H1 (cell line): ENCODE measurements at regions not wholly inside any gene's neighbourhood (a gene's known extent, or its start where the extent isn't known, plus 50 kb on each side); places are given as distances from the start of the nearest gene placed in this dataset.

Experiments
- CTCF ChIA-PET: fragments of 300-600 bp; sonication (Branson Sonifier 250); formaldehyde crosslinking; loops from one replicate; lab custom pipeline; 2021; ENCODE audit not compliant: partially characterized antibody; lab: Charles Lee
- POLR2A ChIA-PET: fragments of 300-600 bp; sonication (Branson Sonifier 250); formaldehyde crosslinking; loops from one replicate; lab custom pipeline; 2021; ENCODE audit warnings: inconsistent platforms; ENCODE audit not compliant: partially characterized antibody; lab: Charles Lee
- DNase-seq, 2 experiments: peaks; one replicate each; pipeline versions ENCODE4 v3.0.0 to v3.0.0-alpha.2; 2010 to 2022; ENCODE audit warnings: low spot score in 2 of 2, low read depth in 1 of 2, mixed read lengths in 1 of 2
- FAIRE-seq: peaks from 2 replicates; lab custom pipeline; 2011; peaks lifted over from hg19 to GRCh38; lab: Jason Lieb, UNC
- H2AFZ ChIP-seq: 2 replicates; pipeline ENCODE4 v1.8.1; 2012; ENCODE audit warnings: low read length, inconsistent platforms
- H2AK5ac ChIP-seq: 2 replicates; pipeline ENCODE4 v1.6.1; 2013; ENCODE audit warnings: low read depth, low read length
- H2BK120ac ChIP-seq: replicated peaks from 2 replicates; pipeline ENCODE3; 2013; ENCODE audit warnings: low read depth, low read length, inconsistent platforms
- H2BK12ac ChIP-seq: 2 replicates; pipeline ENCODE4 v1.6.1; 2013; ENCODE audit warnings: low read depth, low read length
- H2BK15ac ChIP-seq: 2 replicates; pipeline ENCODE4 v1.6.1; 2013; ENCODE audit warnings: low read length
- H2BK20ac ChIP-seq: 2 replicates; pipeline ENCODE4 v1.6.1; 2013; ENCODE audit warnings: low read length
- H2BK5ac ChIP-seq: 2 replicates; pipeline ENCODE4 v1.6.1; 2013; ENCODE audit warnings: low read depth, low read length
- H3K14ac ChIP-seq: 2 replicates; pipeline ENCODE4 v1.6.1; 2013; ENCODE audit warnings: inconsistent platforms; ENCODE audit not compliant: insufficient read length
- H3K18ac ChIP-seq: 2 replicates; pipeline ENCODE4 v1.6.1; 2013; ENCODE audit warnings: low read length; ENCODE audit errors: extremely low read depth
- H3K23ac ChIP-seq: 2 replicates; pipeline ENCODE4 v1.6.1; 2013; ENCODE audit warnings: inconsistent platforms; ENCODE audit not compliant: insufficient read length
- H3K23me2 ChIP-seq: 2 replicates; pipeline ENCODE4 v1.6.1; 2013; ENCODE audit warnings: low read depth, low read length
- H3K27ac ChIP-seq: 2 replicates; pipeline ENCODE4 v1.6.1; 2011; ENCODE audit warnings: low read depth, low read length, inconsistent platforms
- H3K27me3 ChIP-seq, 4 experiments: replicated peaks in 1 of 4; 1 replicate in 1 of 4; 2 replicates in 3 of 4; pipeline versions ENCODE4 v1.6.1 to v1.8.1; 2011 to 2013; ENCODE audit warnings: low read length in 3 of 4, mild to moderate bottlenecking in 3 of 4, inconsistent platforms in 2 of 4, mixed read lengths in 2 of 4, moderate library complexity in 1 of 4; ENCODE audit not compliant: control insufficient read depth in 3 of 4, insufficient read depth in 3 of 4; ENCODE audit errors: extremely low read depth in 1 of 4
- H3K36me3 ChIP-seq, 4 experiments: 2 replicates each; pipeline versions ENCODE4 v1.6.1 to v1.8.1; 2011 to 2013; ENCODE audit warnings: mild to moderate bottlenecking in 4 of 4, low read length in 3 of 4, moderate library complexity in 2 of 4, control low read depth in 1 of 4, inconsistent platforms in 1 of 4; ENCODE audit not compliant: insufficient read depth in 4 of 4, control insufficient read depth in 2 of 4
- H3K4ac ChIP-seq: replicated peaks from 2 replicates; pipeline ENCODE3; 2013; ENCODE audit warnings: low read length, low read depth, mixed read lengths, inconsistent platforms; ENCODE audit not compliant: insufficient read length
- H3K4me1 ChIP-seq, 4 experiments: replicated peaks in 1 of 4; 1 replicate in 1 of 4; 2 replicates in 3 of 4; pipeline versions ENCODE4 v1.6.1 to v1.8.1; 2011 to 2013; ENCODE audit warnings: low read length in 3 of 4, inconsistent platforms in 2 of 4, mixed read lengths in 1 of 4; ENCODE audit not compliant: insufficient read depth in 4 of 4, control insufficient read depth in 3 of 4
- H3K4me2 ChIP-seq, 2 experiments: 2 replicates each; pipeline versions ENCODE4 v1.6.1 to v1.8.1; 2011 to 2013; ENCODE audit warnings: low read depth in 2 of 2, low read length in 2 of 2, control low read depth in 1 of 2, inconsistent platforms in 1 of 2, mild to moderate bottlenecking in 1 of 2; ENCODE audit not compliant: insufficient read depth in 1 of 2
- H3K4me3 ChIP-seq, 4 experiments: fragments of 200-600, 300-600 bp in 1 of 4; sonication (generic), shearing (Covaris generic), sonication (Bioruptor Twin) in 1 of 4; 2 replicates each; pipeline versions ENCODE4 v1.5.1 to v1.8.1; 2011 to 2016; ENCODE audit warnings: low read length in 4 of 4, low read depth in 3 of 4, control low read depth in 2 of 4, inconsistent platforms in 2 of 4, mild to moderate bottlenecking in 2 of 4, mixed read lengths in 1 of 4, moderate library complexity in 1 of 4; ENCODE audit not compliant: insufficient read depth in 2 of 4; ENCODE audit errors: extremely low read depth in 1 of 4
- H3K56ac ChIP-seq: replicated peaks from 2 replicates; pipeline ENCODE3; 2013; ENCODE audit warnings: low read depth, mild to moderate bottlenecking, mixed read lengths, low read length, inconsistent platforms; ENCODE audit not compliant: insufficient read length
- H3K79me1 ChIP-seq: 2 replicates; pipeline ENCODE4 v1.6.1; 2013; ENCODE audit warnings: low read depth, low read length, control low read depth
- H3K79me2 ChIP-seq, 2 experiments: 2 replicates each; pipeline versions ENCODE4 v1.6.1 to v1.8.1; 2012 to 2013; ENCODE audit warnings: low read length in 2 of 2, mild to moderate bottlenecking in 2 of 2, inconsistent platforms in 1 of 2; ENCODE audit not compliant: insufficient read depth in 2 of 2, control insufficient read depth in 1 of 2
- H3K9ac ChIP-seq, 4 experiments: replicated peaks in 1 of 4; 1 replicate in 1 of 4; 2 replicates in 3 of 4; pipeline versions ENCODE4 v1.6.1 to v1.8.1; 2011 to 2013; ENCODE audit warnings: low read depth in 3 of 4, low read length in 3 of 4, control low read depth in 2 of 4, mild to moderate bottlenecking in 2 of 4, moderate library complexity in 2 of 4, inconsistent platforms in 1 of 4; ENCODE audit errors: extremely low read depth in 1 of 4
- H3K9me3 ChIP-seq, 2 experiments: 2 replicates each; pipeline versions ENCODE4 v1.6.1 to v1.8.1; 2012 to 2013; ENCODE audit warnings: mild to moderate bottlenecking in 2 of 2, moderate library complexity in 2 of 2, control low read depth in 1 of 2, inconsistent platforms in 1 of 2, low read depth in 1 of 2, low read length in 1 of 2, mixed read lengths in 1 of 2; ENCODE audit not compliant: insufficient read depth in 2 of 2
- H4K20me1 ChIP-seq, 2 experiments: replicated peaks in 1 of 2; 2 replicates each; pipeline versions ENCODE3 to v1.8.1; 2011 to 2013; ENCODE audit warnings: inconsistent platforms in 2 of 2, low read length in 2 of 2, mild to moderate bottlenecking in 1 of 2; ENCODE audit not compliant: insufficient read depth in 2 of 2, control insufficient read depth in 1 of 2
- H4K5ac ChIP-seq: 2 replicates; pipeline ENCODE4 v1.6.1; 2013; ENCODE audit warnings: low read length, low read depth, mixed read lengths, inconsistent platforms; ENCODE audit not compliant: insufficient read length
- H4K8ac ChIP-seq: 2 replicates; pipeline ENCODE4 v1.8.0; 2013; ENCODE audit warnings: mild to moderate bottlenecking, moderate library complexity, low read length, inconsistent platforms; ENCODE audit not compliant: insufficient read depth; ENCODE audit errors: extremely low read depth
- H4K91ac ChIP-seq: replicated peaks from 2 replicates; pipeline ENCODE3; 2013; ENCODE audit warnings: low read length, mixed read lengths, inconsistent platforms; ENCODE audit not compliant: insufficient read length
- GABPA ChIP-seq: IDR thresholded peaks from 2 replicates; pipeline ENCODE4 v1.6.1; 2011; ENCODE audit warnings: mild to moderate bottlenecking, low read length, moderate library complexity, borderline replicate concordance; ENCODE audit not compliant: insufficient read depth
- JUND ChIP-seq: IDR thresholded peaks from 2 replicates; pipeline ENCODE4 v1.6.1; 2011; ENCODE audit warnings: mild to moderate bottlenecking, improper control_type of control experiment, low read length
- KDM4A ChIP-seq: IDR thresholded peaks from one replicate; pipeline ENCODE4 v1.7.1; 2012; ENCODE audit warnings: low read depth, mild to moderate bottlenecking, moderate library complexity, low read length, inconsistent platforms; ENCODE audit not compliant: severe bottlenecking
- MAFK ChIP-seq: IDR thresholded peaks from 2 replicates; pipeline ENCODE4 v1.6.1; 2012; ENCODE audit warnings: low read depth, mild to moderate bottlenecking, improper control_type of control experiment, low read length
- NRF1 ChIP-seq: IDR thresholded peaks from 2 replicates; pipeline ENCODE4 v1.6.1; 2011; ENCODE audit warnings: mild to moderate bottlenecking, low read depth, low read length, improper control_type of control experiment
- POLR2A ChIP-seq, 2 experiments: IDR thresholded peaks; 1 replicate in 1 of 2; 2 replicates in 1 of 2; pipeline ENCODE4 v1.6.1; 2011; ENCODE audit warnings: low read depth in 2 of 2, low read length in 2 of 2, mild to moderate bottlenecking in 2 of 2; ENCODE audit errors: control extremely low read depth in 1 of 2
- RAD21 ChIP-seq, 2 experiments: IDR thresholded peaks in 1 of 2; conservative IDR thresholded peaks in 1 of 2; 2 replicates each; pipeline ENCODE4 v1.6.1; 2011; ENCODE audit warnings: low read depth in 2 of 2, low read length in 2 of 2, improper control_type of control experiment in 1 of 2, inconsistent platforms in 1 of 2, mild to moderate bottlenecking in 1 of 2, moderate library complexity in 1 of 2
- RFX5 ChIP-seq: IDR thresholded peaks from 2 replicates; pipeline ENCODE4 v1.6.1; 2011; ENCODE audit warnings: low read depth, low read length, improper control_type of control experiment, borderline replicate concordance
- RXRA ChIP-seq: IDR thresholded peaks from 2 replicates; pipeline ENCODE4 v1.6.1; 2011; ENCODE audit warnings: low read depth, mild to moderate bottlenecking, low read length, moderate library complexity; ENCODE audit not compliant: insufficient read depth
- SIN3A ChIP-seq, 2 experiments: IDR thresholded peaks in 1 of 2; conservative IDR thresholded peaks in 1 of 2; 2 replicates each; pipeline ENCODE4 v1.6.1; 2011 to 2012; ENCODE audit warnings: low read length in 2 of 2, improper control_type of control experiment in 1 of 2, low read depth in 1 of 2, mild to moderate bottlenecking in 1 of 2
- SP1 ChIP-seq: IDR thresholded peaks from 2 replicates; pipeline ENCODE4 v1.6.1; 2011; ENCODE audit warnings: low read depth, low read length
- WGBS, 2 experiments: shearing (Covaris generic) in 1 of 2; methylation state at CpG; one replicate each; pipeline versions ENCODE4 v1.1.6 to v1.1.7; 2013 to 2015; ENCODE audit warnings: low lambda C conversion rate in 2 of 2, mixed read lengths in 2 of 2, inconsistent platforms in 1 of 2, low coverage in 1 of 2, missing lambda C conversion rate in 1 of 2; ENCODE audit not compliant: insufficient replicate concordance in 2 of 2, insufficient coverage in 1 of 2, insufficient read length in 1 of 2; ENCODE audit errors: extremely low coverage in 1 of 2, missing lambda C conversion rate in 1 of 2; 5-methylcytosine and 5-hydroxymethylcytosine counted together

- ChIA-PET CTCF (no interaction called here), POLR2A (no interaction called here)
- no peaks in the 10 kb centered on the region for H3K9me3 ChIP-seq
- no peak overlapping the region for H2BK5ac ChIP-seq
- DNase-seq (no peak), FAIRE-seq (no peak)
- no peak overlapping the region for H3K9ac ChIP-seq
- no peaks in the 10 kb centered on the region for H3K27me3 ChIP-seq
- no peaks in the 10 kb centered on the region for H3K79me1 ChIP-seq
- no peak overlapping the region for H3K14ac ChIP-seq
- H4K20me1 ChIP-seq: no peaks in the 10 kb centered on the region
- no peak overlapping the region for H3K4ac ChIP-seq
- H2BK20ac ChIP-seq: no peak overlapping the region
- H3K36me3 ChIP-seq: no peaks in the 10 kb centered on the region
- H2BK120ac ChIP-seq: no peak overlapping the region
- H2BK15ac ChIP-seq: no peak overlapping the region
- H3K23me2 ChIP-seq: no peaks in the 10 kb centered on the region
- H2BK12ac ChIP-seq: no peak overlapping the region
- no peak overlapping the region for H4K91ac ChIP-seq
- no peak overlapping the region for H3K27ac ChIP-seq
- no peak overlapping the region for H4K5ac ChIP-seq
- no peak overlapping the region for H3K56ac ChIP-seq
- no peak overlapping the region for H4K8ac ChIP-seq
- no peak overlapping the region for H3K4me3 ChIP-seq
- no peak overlapping the region for H3K23ac ChIP-seq
- H2AFZ ChIP-seq: no peak overlapping the region
- H3K79me2 ChIP-seq: no peaks in the 10 kb centered on the region
- H3K4me1 ChIP-seq: no peaks in the 10 kb centered on the region
- H2AK5ac ChIP-seq: no peak overlapping the region
- WGBS, 2 experiments: 97% methylated on average over 2 of the region's 2 CpGs; no CpG with 5 or more reads in 1 of the 2 experiments
- no peak for TF ChIP-seq GABPA
- no peak for TF ChIP-seq KDM4A
- no peak for TF ChIP-seq NRF1
- TF ChIP-seq POLR2A (IDR thresholded peaks at IDR 0.05; ENCODE audit: control extremely low read depth in 1 of 2, low read depth in 2 of 2, low read length in 2 of 2): no peak
- no peak for TF ChIP-seq SIN3A (conservative IDR thresholded peaks at IDR 0.05 in 1 of 2, IDR thresholded peaks at IDR 0.05 in 1 of 2; ENCODE audit: low read depth in 1 of 2, low read length in 2 of 2)
- TF ChIP-seq RXRA: no peak
- no peak for TF ChIP-seq JUND
- TF ChIP-seq RFX5: no peak
- no peak for TF ChIP-seq MAFK
- TF ChIP-seq RAD21 (IDR thresholded peaks at IDR 0.05 in 1 of 2, conservative IDR thresholded peaks at IDR 0.05 in 1 of 2; ENCODE audit: low read depth in 2 of 2, low read length in 2 of 2): no peak
- no peak for TF ChIP-seq SP1
- H3K4me2 ChIP-seq: no peak overlapping the region
- no peak overlapping the region for H3K18ac ChIP-seq
These were observed 546.7 kb downstream of the SLITRK5 start for GRCh38 chr13:88217883-88218282.
